ENCODE measurements at regions not wholly inside any gene's neighbourhood (a gene's known extent, or its start where the extent isn't known, plus 50 kb on each side); places are given as distances from the start of the nearest gene placed in this dataset.

- no peak for DNase-seq
These were observed 165.7 kb upstream of the DMRT1 start for GRCh38 chr9:675697-676370.

- DNase-seq, result no peak
These were observed 164.6 kb upstream of the DMRT1 start for GRCh38 chr9:676780-677438.

GRCh38 chr9:677461-678097, 163.9 kb upstream of the DMRT1 start:
- DNase-seq, result no peak

- no peak for DNase-seq
These were observed 162.6 kb upstream of the DMRT1 start for GRCh38 chr9:678897-679296.

DNA sequence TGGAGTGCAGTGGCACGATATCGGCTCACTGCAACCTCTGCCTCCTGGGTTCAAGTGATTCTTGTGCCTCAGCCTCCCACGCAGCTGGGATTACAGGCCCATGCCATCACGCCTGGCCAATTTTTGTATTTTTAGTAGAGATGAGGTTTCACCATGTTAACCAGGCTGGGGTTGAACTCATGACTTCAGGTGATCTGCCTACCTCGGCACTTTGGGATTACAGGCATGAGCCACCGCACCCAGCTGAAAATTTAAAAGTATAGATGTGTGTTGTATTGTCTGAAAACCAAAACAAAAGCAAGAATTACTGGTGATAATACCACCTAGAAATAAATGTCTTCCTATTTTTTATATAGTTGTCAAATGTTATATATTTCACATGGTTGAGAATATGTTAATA, 162.0 kb upstream of the DMRT1 start:
- no peak for DNase-seq

DNA sequence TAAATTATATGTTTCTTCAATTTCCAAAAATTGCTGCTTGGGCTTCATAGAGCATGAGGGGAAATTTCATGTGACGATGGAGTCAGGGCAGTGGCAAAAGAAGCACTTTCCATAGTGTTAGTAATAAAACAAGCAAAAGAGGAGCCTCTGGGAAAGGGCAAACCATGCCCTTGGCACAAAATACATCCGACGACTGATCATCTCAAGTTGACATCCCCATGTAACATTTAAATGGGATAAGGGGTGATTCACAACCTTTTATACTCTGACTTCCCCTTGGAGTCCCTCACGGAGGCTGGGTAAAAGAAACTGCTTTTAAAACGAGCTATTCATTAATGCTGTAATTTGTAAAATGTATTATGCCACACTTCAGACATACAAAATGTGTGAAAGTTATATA, 161.4 kb upstream of the DMRT1 start:
- DNase-seq, result no peak

GRCh38 chr9:682633-683508, 158.6 kb upstream of the DMRT1 start:
- DNase-seq, result no peak

GRCh38 chr9:683509-684021, 157.9 kb upstream of the DMRT1 start:
- no peak for DNase-seq

- DNase-seq, result no peak
These were observed 157.2 kb upstream of the DMRT1 start for GRCh38 chr9:684054-684890.

GRCh38 chr9:684941-685340, 156.6 kb upstream of the DMRT1 start:
- DNase-seq, result no peak

- no peak for DNase-seq
These were observed 155.1 kb upstream of the DMRT1 start for GRCh38 chr9:686321-686813.

- DNase-seq, result no peak
These were observed 154.3 kb upstream of the DMRT1 start for GRCh38 chr9:687034-687785.

DNA sequence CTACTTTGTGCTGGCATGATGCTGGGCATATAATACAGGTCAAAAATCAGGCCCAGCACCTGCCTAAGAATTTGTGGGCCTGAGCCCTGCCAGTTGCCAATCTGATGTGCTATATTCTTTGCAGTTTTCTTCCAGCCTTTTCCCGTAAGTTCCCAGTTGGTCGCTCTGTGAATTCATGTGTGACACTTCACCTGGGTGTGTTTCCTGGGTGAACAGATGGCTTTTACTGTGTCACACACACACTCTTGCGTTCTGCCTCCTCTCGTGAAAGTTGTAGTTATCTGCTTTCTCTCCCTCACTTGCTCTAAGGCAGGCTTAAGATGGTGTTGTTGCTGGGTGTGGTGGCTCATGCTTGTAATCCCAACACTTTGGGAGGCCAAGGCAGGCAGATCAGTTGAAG, 153.5 kb upstream of the DMRT1 start:
- DNase-seq, result no peak

GRCh38 chr9:690517-691111, 150.9 kb upstream of the DMRT1 start:
- DNase-seq, result no peak

DNA sequence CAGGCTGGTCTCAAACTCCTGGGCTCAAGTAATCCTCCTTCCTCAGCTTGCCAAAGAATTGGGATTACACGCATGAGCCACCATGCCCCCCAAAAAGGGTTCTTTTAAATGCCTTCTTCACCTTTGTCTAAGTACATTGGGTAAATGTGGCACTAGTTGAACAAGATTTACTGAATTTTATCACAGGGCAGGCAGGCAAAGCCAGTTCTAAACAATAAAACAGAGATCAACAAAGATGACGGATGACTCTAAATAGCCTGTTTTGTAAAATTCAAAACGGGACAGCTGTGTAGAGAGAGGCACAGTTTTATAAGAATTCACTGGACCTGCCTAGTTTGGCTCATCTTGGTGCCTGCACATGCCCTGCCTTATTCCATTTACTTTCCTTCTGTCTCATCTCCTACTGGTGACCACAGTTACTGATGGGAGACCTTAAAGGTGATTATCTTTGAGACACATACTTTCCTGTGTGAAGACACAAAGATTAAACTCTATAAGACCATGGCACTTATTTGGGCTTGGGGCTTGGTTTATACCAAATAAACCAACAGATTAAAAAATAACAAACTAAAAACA, 149.6 kb upstream of the DMRT1 start:
- DNase-seq, result no peak

GRCh38 chr9:692636-693129, 148.8 kb upstream of the DMRT1 start:
- DNase-seq, result no peak

DNA sequence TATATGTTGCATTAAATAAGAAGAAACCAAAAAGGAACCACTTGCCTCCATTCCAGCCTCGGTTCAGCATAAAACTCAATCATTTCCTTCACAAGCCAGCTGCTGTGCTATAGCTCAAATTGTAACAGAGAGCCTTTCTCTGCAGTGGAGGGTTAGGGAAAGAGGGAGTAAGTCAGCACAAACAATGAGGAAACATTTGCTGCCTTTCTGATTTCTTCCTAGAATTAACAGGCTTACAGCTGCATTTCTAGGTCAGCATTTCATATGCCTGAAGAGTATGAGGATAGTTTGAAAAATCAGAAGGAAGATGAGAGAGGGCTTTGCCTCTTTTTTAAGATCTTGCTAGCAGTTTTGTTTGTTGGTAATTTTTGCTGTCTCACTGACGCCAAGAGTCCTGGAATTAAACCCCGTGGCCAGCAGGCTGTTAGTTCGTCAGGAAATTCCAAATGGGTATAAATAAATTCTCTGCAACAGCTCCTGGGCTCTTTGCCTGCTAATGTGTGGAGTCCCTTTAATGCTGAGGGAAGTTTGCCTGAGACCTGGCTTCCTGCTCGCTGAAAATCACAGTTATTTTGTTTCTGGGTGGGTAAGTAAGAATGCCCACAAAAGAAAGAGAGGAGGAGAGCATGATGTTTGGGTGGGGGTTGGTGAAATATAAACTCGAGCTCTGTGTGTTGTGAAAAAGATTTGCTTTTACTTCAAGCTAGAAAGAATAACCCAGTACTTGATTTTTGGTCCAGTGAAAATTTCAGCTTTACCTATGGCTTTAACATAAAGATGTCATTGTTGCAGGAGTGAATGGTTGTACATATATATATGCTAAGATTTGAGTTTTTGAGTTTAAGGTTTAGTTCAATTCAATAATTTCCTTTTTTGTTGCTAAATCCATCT, 148.1 kb upstream of the DMRT1 start:
- DNase-seq, result no peak

- no peak for DNase-seq
These were observed 147.4 kb upstream of the DMRT1 start for GRCh38 chr9:694092-694402.

GRCh38 chr9:694403-695154, 146.9 kb upstream of the DMRT1 start:
- no peak for DNase-seq
